ENCODE measurements at regions not wholly inside any gene's neighbourhood (a gene's known extent, or its start where the extent isn't known, plus 50 kb on each side); places are given as distances from the start of the nearest gene placed in this dataset.
"Not testable (repeated sequence)": the region's sequence is repeated elsewhere in the genome, so short reads cannot be mapped to it uniquely, and the experiment has no call there.

DNA sequence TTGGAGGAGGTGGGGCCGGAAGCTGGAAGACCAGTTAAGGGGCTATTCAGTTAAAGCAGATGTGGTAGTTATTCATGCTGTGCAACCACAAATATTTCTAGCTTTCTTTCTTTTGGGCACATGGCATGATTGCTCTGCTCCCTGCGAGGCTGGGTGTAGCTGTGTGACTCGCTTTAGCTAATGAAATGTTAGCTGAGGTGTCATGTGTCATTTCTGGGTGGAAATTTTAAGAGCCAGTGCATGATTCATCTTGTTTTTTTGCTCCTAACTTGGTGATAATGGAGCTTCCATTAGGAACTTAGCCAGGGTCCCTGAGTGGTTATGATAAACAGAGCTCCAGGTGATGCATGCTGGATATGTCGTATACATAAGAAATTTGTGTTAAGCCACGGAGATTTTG is 300.6 kb downstream of the SATB1 start:
- no peak for DNase-seq (ENCODE audit: low read depth)

DNA sequence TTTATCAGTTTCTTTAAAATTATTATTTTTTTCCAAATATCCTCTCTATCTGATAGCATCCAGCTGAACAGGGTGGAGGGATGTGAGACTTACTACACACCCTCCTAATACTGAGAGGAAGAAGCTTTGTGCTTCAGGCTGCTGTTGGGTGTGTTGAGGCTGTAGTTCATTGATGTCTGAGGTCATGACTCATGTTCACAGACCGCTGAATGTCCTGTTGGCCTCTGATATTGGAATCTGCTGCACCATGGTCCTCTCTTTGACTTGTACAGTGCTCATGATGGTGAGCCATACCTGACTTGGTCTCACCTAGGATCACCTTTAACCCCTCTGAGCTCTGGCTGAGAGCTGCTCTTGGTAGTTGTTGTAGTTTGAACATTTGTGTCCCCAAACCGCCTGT is 302.9 kb downstream of the SATB1 start:
- no peak for DNase-seq (ENCODE audit: low read depth)

DNA sequence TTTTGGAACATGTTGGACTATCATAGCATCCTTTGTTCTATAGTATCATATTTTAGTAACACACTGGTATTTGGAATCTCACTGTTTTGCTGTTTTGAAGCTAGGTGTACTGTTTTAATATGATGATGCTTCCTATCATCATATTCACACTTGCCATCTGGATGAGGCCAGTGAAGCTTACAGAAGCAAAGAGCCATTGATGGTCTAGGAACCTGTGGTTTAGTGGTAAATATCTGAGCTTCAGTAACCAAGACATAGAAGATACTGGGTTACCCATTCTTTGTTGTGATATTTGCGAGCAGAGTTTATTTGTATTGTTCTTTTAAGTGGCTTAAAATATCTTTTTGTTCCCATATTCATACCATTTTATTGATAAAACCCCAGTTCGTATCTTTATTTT is 304.1 kb downstream of the SATB1 start:
- no peak for DNase-seq (ENCODE audit: low read depth)

DNA sequence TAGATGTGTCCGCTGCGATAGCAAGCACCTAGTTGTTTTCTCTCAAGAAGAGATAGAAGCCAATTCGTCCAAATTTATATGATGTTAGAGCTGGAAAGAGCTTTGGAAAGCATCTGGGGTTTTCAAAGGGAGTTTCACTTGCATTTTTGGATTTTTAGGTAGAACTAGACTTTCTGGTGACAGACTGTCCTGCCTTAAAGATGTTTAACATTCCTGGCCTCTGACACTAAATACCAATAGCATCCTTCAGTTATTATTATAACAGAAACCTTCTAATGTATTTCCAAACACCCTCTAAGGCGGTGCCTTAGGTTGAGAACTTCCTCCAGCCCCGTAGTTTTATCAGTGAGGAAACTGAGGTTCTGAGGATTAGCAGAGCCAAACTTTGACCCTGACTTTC is 305.3 kb downstream of the SATB1 start:
- DNase-seq (ENCODE audit: low read depth), result no peak

DNA sequence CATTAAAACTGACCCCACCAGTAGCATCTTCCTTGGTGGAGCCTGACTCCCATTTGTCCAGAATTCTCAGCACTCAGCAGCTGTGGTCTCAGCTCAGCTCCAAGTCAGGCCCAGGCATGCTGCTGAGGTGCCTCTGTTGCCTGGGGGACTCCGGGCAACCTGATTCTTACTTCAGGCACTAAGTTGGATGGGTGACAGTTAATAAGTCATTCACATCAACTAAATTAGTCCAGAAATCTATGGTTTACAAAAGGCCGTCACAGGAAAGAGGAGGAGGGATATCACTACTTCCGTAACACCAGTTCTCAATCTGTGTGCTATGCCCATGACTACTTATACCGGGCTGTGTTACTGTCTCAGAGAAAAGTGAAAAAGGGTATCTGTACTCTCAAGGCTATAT is 310.2 kb downstream of the SATB1 start:
- no peak for DNase-seq (ENCODE audit: low read depth)

DNA sequence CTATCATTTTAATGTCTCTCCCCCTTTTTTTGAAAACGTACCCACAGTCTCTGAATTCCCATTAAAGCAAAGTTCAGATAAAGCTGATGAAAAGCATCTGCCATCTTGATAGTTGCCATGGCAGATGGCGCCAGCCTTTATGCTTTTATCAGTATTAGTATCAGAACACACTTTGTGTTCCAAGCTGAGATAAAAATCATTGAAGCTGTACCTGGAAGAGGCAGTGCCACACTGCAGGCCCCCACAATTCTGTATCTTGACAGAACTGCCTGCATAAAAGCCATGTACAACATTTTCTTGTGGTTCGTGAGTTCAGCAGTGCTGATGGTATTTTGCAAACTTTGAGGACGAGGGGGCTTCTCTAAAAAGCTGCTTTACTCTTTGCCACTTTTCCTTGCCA is 311.7 kb downstream of the SATB1 start:
- no peak for DNase-seq (ENCODE audit: low read depth)

DNA sequence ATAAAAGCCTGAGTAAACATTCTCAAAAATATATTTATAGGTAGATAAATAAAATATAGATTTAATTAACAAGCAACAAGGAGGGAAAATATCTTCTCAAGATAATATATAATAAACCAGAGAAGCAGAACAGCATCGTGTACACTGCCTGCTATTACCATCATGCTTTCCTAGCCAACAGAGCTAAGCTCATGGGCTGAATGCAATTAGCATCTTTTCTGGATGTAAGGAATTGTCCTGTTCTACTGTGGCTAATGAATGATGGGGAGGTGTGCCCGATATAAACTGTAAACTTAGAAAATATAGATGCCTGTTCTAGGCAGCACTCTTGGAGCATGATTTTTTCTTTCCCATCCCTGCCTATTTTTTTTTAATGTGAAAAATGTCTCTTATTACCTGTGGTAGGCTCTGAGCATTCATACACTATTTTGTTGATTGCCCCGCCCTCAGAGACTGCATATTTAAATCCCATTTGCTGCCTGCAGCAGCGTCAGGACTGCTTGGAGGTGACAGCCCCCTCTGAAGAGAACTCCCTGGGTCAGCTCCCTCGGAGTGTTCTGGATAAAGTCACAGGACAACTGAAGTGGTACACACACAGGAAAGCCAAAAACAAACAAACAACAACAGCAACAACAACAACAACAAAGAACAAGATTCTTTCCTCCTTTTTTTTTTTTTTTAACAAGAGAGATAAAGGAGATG is 312.3 kb downstream of the SATB1 start:
- DNase-seq (ENCODE audit: low read depth), result no peak

DNA sequence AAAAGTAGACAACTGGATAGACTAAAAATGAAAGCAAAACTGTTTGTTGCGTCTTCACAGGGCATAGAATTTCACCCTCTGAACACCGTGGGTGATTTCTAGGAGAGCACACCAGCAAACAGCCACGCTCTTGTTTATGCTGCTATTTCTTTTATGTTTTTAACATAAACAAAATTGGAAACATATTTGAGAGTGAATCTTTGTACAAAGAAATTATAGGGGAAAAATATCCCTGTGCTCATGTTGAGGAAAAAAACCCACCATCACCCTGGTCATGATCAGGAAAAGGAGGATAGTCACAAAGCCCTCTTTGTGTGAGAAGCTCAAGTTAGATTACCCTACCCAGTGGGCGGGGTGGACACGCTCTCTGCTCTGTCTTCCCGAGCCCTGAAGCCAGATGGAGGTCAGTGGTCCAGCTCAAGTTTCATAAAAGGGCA is 313.3 kb downstream of the SATB1 start:
- no peak for DNase-seq (ENCODE audit: low read depth)

DNA sequence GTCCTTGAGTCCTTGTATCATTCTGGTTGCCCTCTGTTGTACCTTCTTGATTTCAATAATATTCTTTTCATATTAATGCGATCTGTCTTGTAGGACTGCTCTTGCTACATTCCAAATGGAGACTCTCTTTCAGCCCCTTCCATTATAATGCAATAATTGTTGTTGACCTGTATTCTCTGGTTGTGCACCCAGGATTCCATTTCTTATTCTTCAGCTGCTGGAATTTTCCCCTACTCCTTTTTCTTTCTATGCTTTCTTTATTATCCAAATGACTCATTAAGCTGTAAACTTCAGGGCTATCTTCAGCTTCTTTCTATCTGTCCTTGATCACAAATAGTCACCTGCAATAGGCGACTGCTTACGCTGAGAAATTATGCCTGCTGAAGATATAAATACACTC is 321.5 kb downstream of the SATB1 start:
- DNase-seq (ENCODE audit: low read depth), result no peak

DNA sequence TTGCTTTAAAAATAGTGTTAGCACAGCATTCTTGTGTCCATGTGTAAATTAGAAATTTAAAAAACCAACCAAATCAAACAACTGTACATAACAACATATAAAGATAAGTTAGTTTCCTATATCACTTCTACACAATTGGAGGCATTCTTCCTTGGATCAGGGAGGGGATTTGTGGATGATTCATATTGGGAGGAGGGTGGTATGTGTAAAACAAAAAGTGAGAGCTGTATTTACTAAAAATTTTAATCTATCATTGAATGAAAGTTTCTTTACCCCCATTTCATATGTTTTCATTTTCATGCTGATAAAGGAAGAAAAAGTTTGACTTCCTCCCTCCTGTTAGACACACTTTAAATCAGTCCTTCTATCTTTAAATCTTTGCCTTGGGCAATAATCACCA is 325.0 kb downstream of the SATB1 start:
- no peak for DNase-seq (ENCODE audit: low read depth)

DNA sequence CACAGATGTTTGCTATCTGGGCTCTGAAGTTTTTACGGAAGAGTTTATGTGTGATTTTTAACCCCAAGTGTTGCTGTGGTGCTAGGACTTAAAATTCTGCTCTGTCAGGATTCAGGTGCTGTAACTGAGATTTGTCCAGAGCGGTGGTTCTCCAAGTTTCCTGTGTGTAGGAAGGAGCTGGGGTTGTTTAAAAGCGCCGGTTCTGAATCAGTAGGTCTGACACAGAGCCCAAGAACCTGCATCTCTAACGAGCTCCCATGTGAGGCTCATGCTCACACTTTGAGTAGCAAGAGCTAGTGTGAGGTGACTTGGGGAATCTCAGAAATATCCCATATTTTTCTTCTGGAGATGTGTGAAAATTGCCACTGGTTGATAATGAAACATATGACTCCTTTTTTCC is 325.5 kb downstream of the SATB1 start:
- no peak for DNase-seq (ENCODE audit: low read depth)

DNA sequence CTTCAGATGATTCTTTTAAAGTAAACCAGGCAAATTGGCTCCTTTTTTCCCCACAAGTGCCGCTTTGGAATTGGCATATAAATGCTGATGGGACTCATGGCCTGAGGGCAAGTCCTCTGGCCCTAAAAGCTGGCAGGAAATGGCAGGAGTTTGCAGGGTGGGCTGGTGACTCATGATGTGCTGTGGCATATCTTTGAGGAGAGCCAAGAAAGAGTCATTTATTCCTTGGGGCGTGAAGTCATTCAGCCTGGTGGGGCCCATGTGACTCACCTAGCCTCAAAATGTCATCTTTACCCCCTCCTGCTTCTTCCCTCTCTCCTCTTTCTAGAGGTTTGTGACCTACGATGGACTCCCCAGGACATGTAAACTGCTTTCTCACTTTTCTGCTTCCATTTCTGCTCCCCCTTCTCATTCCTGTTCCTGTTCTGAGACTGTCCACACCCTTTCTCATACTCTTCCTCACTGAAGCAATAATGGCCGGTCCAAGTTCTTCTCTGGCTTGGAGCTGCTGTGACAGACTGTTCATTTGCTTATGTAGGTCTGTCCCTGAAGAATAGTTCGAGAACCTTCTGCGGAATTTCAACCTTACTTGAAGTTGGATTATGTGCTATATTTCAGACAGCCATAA is 326.1 kb downstream of the SATB1 start:
- DNase-seq (ENCODE audit: low read depth), result no peak

DNA sequence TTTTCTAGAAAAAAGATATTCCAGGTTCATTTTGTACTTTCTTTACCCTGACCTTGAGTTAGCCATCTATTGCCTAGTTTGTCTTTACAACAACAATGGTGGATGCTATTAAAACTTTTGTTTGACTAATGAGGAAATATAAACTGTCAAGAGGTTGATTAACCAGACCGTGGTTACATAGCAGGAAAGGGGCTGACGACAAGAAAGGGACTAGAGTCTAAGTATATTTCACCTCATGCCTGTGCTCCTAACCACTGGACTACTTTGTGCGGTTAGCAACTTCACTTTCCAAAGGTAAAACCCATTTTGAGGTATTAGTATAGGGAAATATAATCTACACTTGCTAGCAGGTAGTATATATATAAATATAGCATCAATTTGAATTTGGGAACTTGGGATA is 327.1 kb downstream of the SATB1 start:
- no peak for DNase-seq (ENCODE audit: low read depth)

DNA sequence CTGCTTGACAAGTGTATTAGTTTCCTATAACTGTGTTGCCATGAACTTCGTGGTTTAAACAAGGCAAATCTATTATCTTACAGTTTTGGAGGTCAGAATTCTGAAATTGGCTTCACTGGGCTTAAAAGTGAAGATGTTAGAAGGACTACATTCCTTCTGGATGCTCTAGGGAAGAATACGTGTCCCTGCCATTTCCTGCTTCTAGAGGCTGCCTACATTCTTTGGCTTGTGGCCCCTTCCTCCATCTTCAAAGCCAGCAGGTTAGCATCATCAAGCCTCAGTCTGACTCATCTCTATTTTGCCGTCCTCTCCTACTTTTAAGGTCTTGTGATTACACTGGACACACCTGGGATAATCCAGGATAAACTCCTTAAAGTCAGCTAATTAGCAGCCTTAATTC is 327.7 kb downstream of the SATB1 start:
- no peak for DNase-seq (ENCODE audit: low read depth)

DNA sequence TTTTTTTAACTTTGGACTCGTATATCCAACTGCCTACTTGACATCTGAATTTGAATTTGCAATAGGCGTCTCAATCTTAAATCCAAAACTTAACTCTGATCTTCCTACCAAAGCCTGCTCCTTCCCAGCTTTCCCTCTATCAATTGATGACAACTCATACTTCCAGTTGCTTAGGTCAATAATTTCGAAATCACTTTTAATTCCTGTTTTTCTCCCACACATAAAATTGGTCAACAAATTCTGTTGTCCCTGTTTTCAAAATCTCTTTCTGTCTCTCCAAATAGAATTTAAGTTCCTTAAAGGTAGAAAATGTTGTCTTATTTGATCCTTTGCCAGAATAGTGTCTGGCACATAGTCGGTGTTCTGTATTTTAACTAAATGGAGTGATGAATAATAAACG is 332.4 kb downstream of the SATB1 start:
- DNase-seq (ENCODE audit: low read depth), result no peak

DNA sequence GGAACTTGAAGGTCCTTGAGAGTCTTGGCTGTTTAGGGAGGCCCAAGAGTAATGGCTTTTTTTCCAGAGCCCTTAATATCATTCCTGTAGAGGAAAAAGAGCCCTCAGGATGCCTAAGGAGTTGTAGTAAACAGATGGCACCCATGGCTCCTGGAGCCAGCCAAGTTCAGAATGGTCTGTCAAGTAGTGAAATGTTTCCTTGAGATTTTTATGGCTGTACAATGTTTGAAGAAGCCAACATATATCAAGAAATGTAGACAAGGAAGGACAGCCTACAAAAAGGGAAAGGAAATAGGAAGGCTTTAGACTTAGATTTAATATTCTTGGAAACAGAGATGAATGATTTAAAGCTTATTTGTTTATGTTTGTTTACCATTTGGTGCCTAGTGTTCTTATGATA is 334.8 kb downstream of the SATB1 start:
- no peak for DNase-seq (ENCODE audit: low read depth)

DNA sequence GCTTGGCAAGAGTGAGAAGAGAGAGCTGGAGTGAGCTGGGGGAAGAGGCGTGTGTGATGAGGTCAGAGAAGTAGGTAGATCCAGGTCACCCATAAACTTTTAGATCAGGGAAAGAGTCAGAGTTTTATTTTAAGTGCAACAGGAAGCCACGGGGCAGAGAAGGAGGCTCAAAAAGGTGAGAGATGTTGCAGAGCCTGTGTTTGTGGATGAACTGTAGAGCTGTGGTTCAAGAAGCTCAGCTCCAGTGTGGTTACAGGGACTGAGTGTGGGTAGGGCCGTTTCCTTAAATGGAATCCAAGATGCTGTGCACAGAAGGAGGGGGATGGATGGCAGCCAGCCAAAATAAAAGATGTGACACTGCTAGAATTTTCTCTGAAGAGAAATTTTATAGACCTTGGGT is 337.2 kb downstream of the SATB1 start:
- no peak for DNase-seq (ENCODE audit: low read depth)

DNA sequence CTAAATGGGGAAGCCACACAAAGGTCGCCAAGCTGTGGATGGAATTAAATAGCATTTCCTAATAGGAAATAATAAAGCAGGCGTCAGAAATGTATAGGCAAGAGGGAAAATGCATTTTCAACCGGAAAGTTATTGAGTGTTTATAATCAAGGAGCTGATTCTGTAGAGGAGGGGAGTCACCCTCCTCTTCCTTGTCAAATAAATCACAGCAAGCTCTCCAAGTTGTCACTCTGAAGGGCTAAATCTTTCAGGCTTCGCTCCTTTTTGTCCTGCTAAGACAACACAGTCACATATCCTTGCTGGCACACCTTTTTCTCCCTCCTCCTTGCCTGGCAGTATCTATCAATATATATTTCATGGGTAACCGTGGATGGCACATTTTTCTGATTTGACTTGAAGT is 338.4 kb downstream of the SATB1 start:
- no peak for DNase-seq (ENCODE audit: low read depth)

DNA sequence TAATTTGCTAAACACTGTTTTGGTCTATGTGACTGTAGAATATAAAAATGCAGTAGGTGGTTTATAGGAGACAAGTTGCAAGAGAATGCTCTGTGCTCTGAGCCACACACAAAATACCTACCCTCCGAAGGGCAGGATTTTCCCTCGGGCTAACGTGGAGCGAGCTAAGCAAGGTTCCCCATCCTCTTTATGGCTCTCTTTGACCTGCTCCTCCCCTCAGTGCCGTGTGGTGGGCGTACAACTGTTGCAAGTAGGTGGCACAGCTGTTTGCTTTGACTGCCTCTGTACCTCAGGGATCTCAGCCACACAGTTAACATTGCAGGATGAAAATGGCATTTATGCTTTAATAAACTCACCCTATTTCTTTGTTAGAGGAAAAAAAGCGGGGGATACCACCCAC is 339.1 kb downstream of the SATB1 start:
- DNase-seq (ENCODE audit: low read depth), result no peak

DNA sequence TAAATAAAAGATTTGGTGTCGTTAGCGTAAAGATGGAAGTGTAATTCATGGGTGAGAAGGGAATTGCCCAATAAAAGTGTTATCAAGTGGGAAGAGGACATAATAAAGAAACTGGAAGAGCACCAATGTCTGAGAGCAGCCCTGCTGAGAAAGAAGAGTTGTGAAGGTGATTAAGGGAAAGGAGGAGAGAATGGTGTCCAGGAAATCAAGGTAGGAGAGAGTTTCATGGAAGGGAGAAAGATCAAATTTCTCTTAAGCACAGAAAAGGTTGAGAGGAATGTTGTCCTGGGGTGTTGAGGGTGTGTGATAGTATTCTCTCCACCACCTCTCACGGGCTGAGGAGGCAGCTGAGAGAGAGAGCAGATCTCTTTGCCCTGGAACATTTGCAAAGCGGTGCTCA is 339.7 kb downstream of the SATB1 start:
- no peak for DNase-seq (ENCODE audit: low read depth)

DNA sequence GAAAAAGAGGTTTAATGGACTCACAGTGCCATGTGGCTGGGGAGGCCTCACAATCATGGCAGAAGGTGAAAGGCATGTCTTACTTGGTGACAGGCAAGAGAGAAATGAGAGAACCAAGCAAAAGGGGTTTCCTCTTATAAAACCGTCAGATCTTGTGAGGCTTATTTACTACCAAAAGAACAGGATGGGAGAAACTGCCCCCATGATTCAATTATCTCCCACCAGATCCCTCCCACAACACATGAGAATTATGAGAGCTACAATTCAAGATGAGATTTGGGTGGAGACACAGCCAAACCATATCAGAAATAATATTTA is 340.8 kb upstream of the TBC1D5 start:
- not testable (repeated sequence) for DNase-seq (ENCODE audit: low read depth)

DNA sequence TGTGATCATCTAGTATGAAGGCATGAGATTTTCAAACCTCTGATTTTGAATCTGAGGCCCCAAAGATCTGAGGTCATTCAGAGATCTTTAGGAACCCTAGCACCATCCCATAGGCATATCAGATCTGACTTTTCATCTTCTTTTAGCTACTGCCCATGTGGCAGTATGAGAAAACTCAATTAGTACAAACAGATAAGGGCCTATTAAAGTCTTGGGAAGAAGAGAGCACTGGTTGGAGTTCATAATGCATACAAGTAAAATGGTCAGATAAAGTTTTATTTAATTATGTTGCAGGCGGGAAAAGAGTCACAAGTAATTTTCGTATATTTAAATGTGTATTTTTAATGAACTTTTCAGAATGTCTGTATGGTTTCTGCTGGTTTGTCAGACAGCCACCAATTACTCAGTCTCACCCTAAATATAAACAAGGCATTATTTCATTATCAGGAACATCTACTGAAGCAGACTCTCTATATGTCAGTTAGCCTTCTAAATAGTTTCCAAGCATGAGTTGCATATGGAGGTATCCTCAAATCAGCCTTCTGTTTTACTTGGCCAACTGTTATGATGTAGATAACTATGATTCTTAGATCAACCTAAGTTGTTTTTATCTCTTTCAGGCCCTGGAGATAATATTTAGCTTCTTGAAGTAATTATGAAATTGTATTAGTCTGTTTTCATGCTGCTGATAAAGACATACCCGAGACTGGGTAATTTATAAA is 340.3 kb upstream of the TBC1D5 start:
- no peak for DNase-seq (ENCODE audit: low read depth)

DNA sequence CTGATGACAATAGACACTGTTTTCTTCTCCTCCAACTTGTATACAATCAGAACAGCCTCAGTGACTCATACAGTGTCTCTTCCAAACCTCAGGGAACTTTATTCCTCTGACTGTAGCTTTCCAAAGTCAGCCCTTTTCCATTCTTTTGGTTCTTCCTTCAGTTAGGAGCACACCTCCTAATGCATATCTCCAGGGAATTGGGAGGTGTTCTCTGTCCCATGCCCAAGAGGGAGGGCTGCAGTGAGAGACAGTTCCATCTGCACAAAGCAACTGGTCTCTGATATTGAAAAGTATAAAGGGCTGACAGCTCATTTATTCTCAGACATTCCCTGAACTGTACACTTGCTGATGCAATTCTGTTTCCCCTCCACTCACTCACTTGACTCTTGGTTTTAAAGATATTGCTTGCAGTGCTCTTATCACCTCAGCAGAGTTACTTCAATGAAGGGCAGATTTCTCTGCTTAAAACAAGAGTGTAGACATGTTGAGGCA is 337.8 kb upstream of the TBC1D5 start:
- DNase-seq (ENCODE audit: low read depth), result no peak

DNA sequence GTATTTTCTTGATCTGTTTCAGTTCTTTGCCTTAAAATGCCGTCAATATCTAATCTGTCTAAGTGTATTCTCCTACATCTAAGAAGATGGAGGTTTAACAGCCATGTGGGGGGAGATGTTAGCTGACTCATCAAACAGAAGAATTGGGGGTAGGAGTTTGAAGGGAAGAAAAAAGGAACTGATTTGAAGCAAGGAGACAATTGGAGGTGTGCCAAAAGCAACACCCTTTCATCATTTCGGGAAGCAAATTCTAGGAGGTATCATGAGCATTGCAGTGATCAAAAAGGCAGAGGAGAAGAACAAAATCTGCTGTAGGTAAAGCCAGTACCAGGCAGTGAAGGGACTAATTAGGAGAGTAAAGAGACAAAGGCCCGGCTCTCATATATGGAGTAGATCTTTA is 337.3 kb upstream of the TBC1D5 start:
- no peak for DNase-seq (ENCODE audit: low read depth)

All from activated gamma-delta T cell treated with anti-CD3 and anti-CD28 coated beads, Interleukin-2, amount 50 U/mL, for 16 hours (primary cell).